Panc1 (cell line): ENCODE measurements at regions not wholly inside any gene's neighbourhood (a gene's known extent, or its start where the extent isn't known, plus 50 kb on each side); places are given as distances from the start of the nearest gene placed in this dataset.

Source experiments
- POLR2AphosphoS5 ChIP-seq: IDR thresholded peaks from 2 replicates; pipeline ENCODE4 v1.6.1; 2012; ENCODE audit warnings: mild to moderate bottlenecking, low read depth, low read length, moderate library complexity
- SIN3A ChIP-seq: IDR thresholded peaks from 2 replicates; pipeline ENCODE4 v1.6.1; 2012; ENCODE audit warnings: low read depth, mild to moderate bottlenecking, low read length, moderate library complexity, borderline replicate concordance; ENCODE audit not compliant: insufficient read depth
- TF ChIP-seq, protein P1 (sequence below): fragments of 450-650 bp; IDR thresholded peaks from 2 replicates; pipeline ENCODE4 v1.5.1; 2017; ENCODE audit warnings: mild to moderate bottlenecking
- TF ChIP-seq, protein P2 (sequence below), 2 experiments: IDR thresholded peaks; 2 replicates each; pipeline ENCODE4 v1.6.1; 2011 to 2012; ENCODE audit warnings: low read depth in 2 of 2, control low read depth in 1 of 2, low read length in 1 of 2, mild to moderate bottlenecking in 1 of 2, moderate library complexity in 1 of 2; ENCODE audit not compliant: insufficient read depth in 1 of 2

- TF ChIP-seq, protein P1, sequence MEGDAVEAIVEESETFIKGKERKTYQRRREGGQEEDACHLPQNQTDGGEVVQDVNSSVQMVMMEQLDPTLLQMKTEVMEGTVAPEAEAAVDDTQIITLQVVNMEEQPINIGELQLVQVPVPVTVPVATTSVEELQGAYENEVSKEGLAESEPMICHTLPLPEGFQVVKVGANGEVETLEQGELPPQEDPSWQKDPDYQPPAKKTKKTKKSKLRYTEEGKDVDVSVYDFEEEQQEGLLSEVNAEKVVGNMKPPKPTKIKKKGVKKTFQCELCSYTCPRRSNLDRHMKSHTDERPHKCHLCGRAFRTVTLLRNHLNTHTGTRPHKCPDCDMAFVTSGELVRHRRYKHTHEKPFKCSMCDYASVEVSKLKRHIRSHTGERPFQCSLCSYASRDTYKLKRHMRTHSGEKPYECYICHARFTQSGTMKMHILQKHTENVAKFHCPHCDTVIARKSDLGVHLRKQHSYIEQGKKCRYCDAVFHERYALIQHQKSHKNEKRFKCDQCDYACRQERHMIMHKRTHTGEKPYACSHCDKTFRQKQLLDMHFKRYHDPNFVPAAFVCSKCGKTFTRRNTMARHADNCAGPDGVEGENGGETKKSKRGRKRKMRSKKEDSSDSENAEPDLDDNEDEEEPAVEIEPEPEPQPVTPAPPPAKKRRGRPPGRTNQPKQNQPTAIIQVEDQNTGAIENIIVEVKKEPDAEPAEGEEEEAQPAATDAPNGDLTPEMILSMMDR, result no peak
- TF ChIP-seq SIN3A, result no peak
- TF ChIP-seq POLR2AphosphoS5, result no peak
- TF ChIP-seq, protein P2, sequence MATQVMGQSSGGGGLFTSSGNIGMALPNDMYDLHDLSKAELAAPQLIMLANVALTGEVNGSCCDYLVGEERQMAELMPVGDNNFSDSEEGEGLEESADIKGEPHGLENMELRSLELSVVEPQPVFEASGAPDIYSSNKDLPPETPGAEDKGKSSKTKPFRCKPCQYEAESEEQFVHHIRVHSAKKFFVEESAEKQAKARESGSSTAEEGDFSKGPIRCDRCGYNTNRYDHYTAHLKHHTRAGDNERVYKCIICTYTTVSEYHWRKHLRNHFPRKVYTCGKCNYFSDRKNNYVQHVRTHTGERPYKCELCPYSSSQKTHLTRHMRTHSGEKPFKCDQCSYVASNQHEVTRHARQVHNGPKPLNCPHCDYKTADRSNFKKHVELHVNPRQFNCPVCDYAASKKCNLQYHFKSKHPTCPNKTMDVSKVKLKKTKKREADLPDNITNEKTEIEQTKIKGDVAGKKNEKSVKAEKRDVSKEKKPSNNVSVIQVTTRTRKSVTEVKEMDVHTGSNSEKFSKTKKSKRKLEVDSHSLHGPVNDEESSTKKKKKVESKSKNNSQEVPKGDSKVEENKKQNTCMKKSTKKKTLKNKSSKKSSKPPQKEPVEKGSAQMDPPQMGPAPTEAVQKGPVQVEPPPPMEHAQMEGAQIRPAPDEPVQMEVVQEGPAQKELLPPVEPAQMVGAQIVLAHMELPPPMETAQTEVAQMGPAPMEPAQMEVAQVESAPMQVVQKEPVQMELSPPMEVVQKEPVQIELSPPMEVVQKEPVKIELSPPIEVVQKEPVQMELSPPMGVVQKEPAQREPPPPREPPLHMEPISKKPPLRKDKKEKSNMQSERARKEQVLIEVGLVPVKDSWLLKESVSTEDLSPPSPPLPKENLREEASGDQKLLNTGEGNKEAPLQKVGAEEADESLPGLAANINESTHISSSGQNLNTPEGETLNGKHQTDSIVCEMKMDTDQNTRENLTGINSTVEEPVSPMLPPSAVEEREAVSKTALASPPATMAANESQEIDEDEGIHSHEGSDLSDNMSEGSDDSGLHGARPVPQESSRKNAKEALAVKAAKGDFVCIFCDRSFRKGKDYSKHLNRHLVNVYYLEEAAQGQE (IDR thresholded peaks at IDR 0.05; ENCODE audit: insufficient read depth in 1 of 2, low read depth in 2 of 2, low read length in 1 of 2), result no peak
Observed at GRCh38 chrX:22360129-22360528, 87.4 kb downstream of the CBLL2 start.
